NCI-H748 (cell line): ENCODE measurements at regions not wholly inside any gene's neighbourhood (a gene's known extent, or its start where the extent isn't known, plus 50 kb on each side); places are given as distances from the start of the nearest gene placed in this dataset.
"Not testable (repeated sequence)": the region's sequence is repeated elsewhere in the genome, so short reads cannot be mapped to it uniquely, and the experiment has no call there.

Source experiments
- DNase-seq: peaks from one replicate; lab custom pipeline; 2025; ENCODE audit not compliant: unreplicated experiment; lab: John Stamatoyannopoulos, UW

GRCh38 chr11:96878299-96879051, 488.7 kb downstream of the JRKL start:
- DNase-seq = no peak

- DNase-seq = not testable (repeated sequence)
These were observed 492.8 kb downstream of the JRKL start for GRCh38 chr11:96882622-96883021.

GRCh38 chr11:96885405-96885804, 495.6 kb downstream of the JRKL start:
- no peak for DNase-seq

GRCh38 chr11:96885912-96886311, 496.1 kb downstream of the JRKL start:
- DNase-seq = no peak

GRCh38 chr11:96893988-96894387, 504.2 kb downstream of the JRKL start:
- no peak for DNase-seq

GRCh38 chr11:96894587-96894986, 504.8 kb downstream of the JRKL start:
- no peak for DNase-seq

- no peak for DNase-seq
These were observed 510.2 kb downstream of the JRKL start for GRCh38 chr11:96899971-96900370.

- DNase-seq = no peak
These were observed 515.3 kb downstream of the JRKL start for GRCh38 chr11:96905143-96905542.

GRCh38 chr11:96905663-96906062, 515.9 kb downstream of the JRKL start:
- no peak for DNase-seq

- DNase-seq = no peak
These were observed 516.7 kb downstream of the JRKL start for GRCh38 chr11:96906476-96906875.

- DNase-seq = no peak
These were observed 536.0 kb downstream of the JRKL start for GRCh38 chr11:96925862-96926261.

- DNase-seq = no peak
These were observed 550.4 kb downstream of the JRKL start for GRCh38 chr11:96940227-96940626.

- no peak for DNase-seq
These were observed 553.0 kb downstream of the JRKL start for GRCh38 chr11:96942855-96943254.

- no peak for DNase-seq
These were observed 554.2 kb downstream of the JRKL start for GRCh38 chr11:96943970-96944369.

GRCh38 chr11:96948066-96948465, 558.3 kb downstream of the JRKL start:
- DNase-seq = no peak

GRCh38 chr11:96949464-96949863, 559.7 kb downstream of the JRKL start:
- no peak for DNase-seq

- DNase-seq = no peak
These were observed 564.9 kb downstream of the JRKL start for GRCh38 chr11:96954587-96955242.

GRCh38 chr11:96960476-96960875, 570.7 kb downstream of the JRKL start:
- DNase-seq = no peak

GRCh38 chr11:96960926-96961325, 571.1 kb downstream of the JRKL start:
- no peak for DNase-seq

- no peak for DNase-seq
These were observed 572.1 kb downstream of the JRKL start for GRCh38 chr11:96961931-96962330.

- no peak for DNase-seq
These were observed 573.6 kb downstream of the JRKL start for GRCh38 chr11:96963375-96963774.

GRCh38 chr11:96964661-96965060, 574.8 kb downstream of the JRKL start:
- DNase-seq = no peak

GRCh38 chr11:96967616-96968015, 577.8 kb downstream of the JRKL start:
- DNase-seq = no peak
